Hepatocyte (in vitro differentiated cells): ENCODE measurements at regions not wholly inside any gene's neighbourhood (a gene's known extent, or its start where the extent isn't known, plus 50 kb on each side); places are given as distances from the start of the nearest gene placed in this dataset.

Source experiments
- DNase-seq: peaks from one replicate; pipeline ENCODE4 v3.0.0-alpha.2; 2016; ENCODE audit warnings: low spot score
- H2AFZ ChIP-seq: fragments of 200-600 bp; sonication (generic); 2 replicates; pipeline ENCODE4 v1.6.0; 2016; ENCODE audit warnings: antibody characterized with exemption, mild to moderate bottlenecking
- H3K27ac ChIP-seq: fragments of 200-600 bp; sonication (generic); 2 replicates; pipeline ENCODE4 v1.5.1; 2016; ENCODE audit warnings: mild to moderate bottlenecking
- H3K27me3 ChIP-seq: fragments of 200-600 bp; sonication (generic); 2 replicates; pipeline ENCODE4 v1.6.1; 2016
- H3K36me3 ChIP-seq: fragments of 200-600 bp; sonication (generic); replicated peaks from 2 replicates; pipeline ENCODE4 v1.5.1; 2016; ENCODE audit warnings: low read depth; ENCODE audit not compliant: insufficient read depth
- H3K4me1 ChIP-seq: fragments of 200-600 bp; sonication (generic); 2 replicates; pipeline ENCODE4 v1.5.1; 2016; ENCODE audit warnings: mild to moderate bottlenecking, moderate library complexity; ENCODE audit not compliant: insufficient read depth
- H3K4me2 ChIP-seq: fragments of 200-600 bp; sonication (generic); 2 replicates; pipeline ENCODE4 v1.6.0; 2016
- H3K4me3 ChIP-seq: fragments of 200-600 bp; sonication (generic); 2 replicates; pipeline ENCODE4 v1.5.1; 2016; ENCODE audit warnings: mild to moderate bottlenecking
- H3K79me2 ChIP-seq: fragments of 200-600 bp; sonication (generic); 2 replicates; pipeline ENCODE4 v1.6.0; 2017; ENCODE audit warnings: mild to moderate bottlenecking
- H3K9me2 ChIP-seq: fragments of 200-600 bp; sonication (generic); replicated peaks from 2 replicates; pipeline ENCODE4 v1.6.0; 2017; ENCODE audit warnings: mild to moderate bottlenecking; ENCODE audit not compliant: insufficient read depth
- H3K9me3 ChIP-seq: fragments of 200-600 bp; sonication (generic); 2 replicates; pipeline ENCODE4 v1.5.1; 2016; ENCODE audit warnings: low read depth, mild to moderate bottlenecking
- H4K20me1 ChIP-seq: fragments of 200-600 bp; sonication (generic); 2 replicates; pipeline ENCODE4 v1.6.0; 2016; ENCODE audit warnings: mild to moderate bottlenecking; ENCODE audit not compliant: insufficient read depth, poor library complexity, severe bottlenecking
- CTCF ChIP-seq: fragments of 200-600 bp; sonication (generic); IDR thresholded peaks from 2 replicates; pipeline ENCODE4 v1.5.1; 2016; ENCODE audit warnings: antibody characterized with exemption, mild to moderate bottlenecking; ENCODE audit not compliant: poor library complexity
- EZH2 ChIP-seq: fragments of 200-600 bp; sonication (generic); IDR thresholded peaks from 2 replicates; pipeline ENCODE4 v1.6.1; 2016; ENCODE audit warnings: antibody characterized with exemption, mild to moderate bottlenecking, borderline replicate concordance
- EZH2phosphoT487 ChIP-seq: fragments of 200-600 bp; sonication (generic); IDR thresholded peaks from one replicate; pipeline ENCODE4 v1.6.1; 2018; ENCODE audit warnings: antibody characterized with exemption, mild to moderate bottlenecking, low read depth, moderate library complexity; ENCODE audit not compliant: unreplicated experiment, severe bottlenecking
- WGBS: methylation state at CpG from one replicate; pipeline ENCODE4 v1.1.6; 2016; ENCODE audit warnings: low lambda C conversion rate; ENCODE audit errors: missing lambda C conversion rate; 5-methylcytosine and 5-hydroxymethylcytosine counted together

- H3K4me1 ChIP-seq = no peaks in the 10 kb centered on the region
- no peak for TF ChIP-seq EZH2phosphoT487
- no peak for TF ChIP-seq CTCF
- no peak for TF ChIP-seq EZH2
- no peaks in the 10 kb centered on the region for H3K27me3 ChIP-seq
- no peaks in the 10 kb centered on the region for H4K20me1 ChIP-seq
- no peaks in the 10 kb centered on the region for H3K9me3 ChIP-seq
- H3K4me2 ChIP-seq = no peak overlapping the region
- no peaks in the 10 kb centered on the region for H3K9me2 ChIP-seq
- H3K36me3 ChIP-seq = no peaks in the 10 kb centered on the region
- no peaks in the 10 kb centered on the region for H3K79me2 ChIP-seq
- no peak for DNase-seq
- no peak overlapping the region for H2AFZ ChIP-seq
- no peak overlapping the region for H3K27ac ChIP-seq
- 92% methylated on average over 4 of the region's 4 CpGs for whole genome bisulfite sequencing
- no peak overlapping the region for H3K4me3 ChIP-seq
Measured at GRCh38 chr11:92601048-92601447, 368.4 kb upstream of the MTNR1B start.

GRCh38 chr11:92605667-92606066 lies 363.8 kb upstream of the MTNR1B start:
- DNase-seq = no peak
- no peak overlapping the region for H2AFZ ChIP-seq
- no peak overlapping the region for H3K27ac ChIP-seq
- H3K9me2 ChIP-seq = no peaks in the 10 kb centered on the region
- H3K9me3 ChIP-seq = no peaks in the 10 kb centered on the region
- no peaks in the 10 kb centered on the region for H4K20me1 ChIP-seq
- no peaks in the 10 kb centered on the region for H3K36me3 ChIP-seq
- H3K4me3 ChIP-seq = no peak overlapping the region
- H3K79me2 ChIP-seq = no peaks in the 10 kb centered on the region
- no peaks in the 10 kb centered on the region for H3K4me1 ChIP-seq
- 92% methylated on average over 2 of the region's 2 CpGs for WGBS
- no peaks in the 10 kb centered on the region for H3K27me3 ChIP-seq
- no peak for TF ChIP-seq CTCF
- H3K4me2 ChIP-seq = no peak overlapping the region

- no peak overlapping the region for H2AFZ ChIP-seq
Measured at GRCh38 chr11:92607969-92608722, 361.3 kb upstream of the MTNR1B start.

More at GRCh38 chr11:92607969-92608722, 361.3 kb upstream of the MTNR1B start:
- Histone ChIP-seq H3K9me3 (no peaks in the 10 kb centered on the region), H3K4me1 (no peaks in the 10 kb centered on the region), H3K4me3 (no peak overlapping the region), H3K27ac (no peak overlapping the region), H3K9me2 (no peaks in the 10 kb centered on the region), H3K79me2 (no peaks in the 10 kb centered on the region), H3K4me2 (no peak overlapping the region), H4K20me1 (no peaks in the 10 kb centered on the region), H3K36me3 (no peaks in the 10 kb centered on the region), H3K27me3 (no peaks in the 10 kb centered on the region)
- 88% methylated on average over 4 of the region's 4 CpGs for WGBS
- DNase-seq = no peak
- no peak for TF ChIP-seq EZH2
- no peak for TF ChIP-seq CTCF
- no peak for TF ChIP-seq EZH2phosphoT487
